Adrenal gland (tissue), 9 donors: ENCODE measurements at regions not wholly inside any gene's neighbourhood (a gene's known extent, or its start where the extent isn't known, plus 50 kb on each side); places are given as distances from the start of the nearest gene placed in this dataset.

ENCODE experiments used
- DNase-seq, 7 donors: peaks; one replicate each; pipeline ENCODE4 v3.0.0-alpha.2; 2019 to 2020
- H3K27ac ChIP-seq, 5 donors: fragments of 200-600 bp; sonication (generic) in 4 of 5; 1 replicate in 3 of 5; 2 replicates in 2 of 5; pipeline versions ENCODE4 v1.5.1 to v1.8.0; 2016 to 2020; ENCODE audit warnings: mild to moderate bottlenecking in 1 of 5
- H3K27me3 ChIP-seq: fragments of 200-600 bp; 2 replicates; pipeline ENCODE4 v1.8.0; 2021
- H3K36me3 ChIP-seq, 2 donors: fragments of 200-600 bp; replicated peaks in 1 of 2; 1 replicate in 1 of 2; 2 replicates in 1 of 2; pipeline versions ENCODE4 v1.5.1 to v1.8.0; 2018 to 2022
- H3K4me1 ChIP-seq, 2 donors: fragments of 200-600 bp; replicated peaks in 1 of 2; 1 replicate in 1 of 2; 2 replicates in 1 of 2; pipeline versions ENCODE4 v1.5.1 to v1.8.0; 2018 to 2021
- H3K4me3 ChIP-seq, 4 donors: fragments of 200-600 bp; sonication (generic) in 3 of 4; one replicate each; pipeline ENCODE4 v1.5.1; 2016 to 2018
- H3K9me3 ChIP-seq, 3 donors: fragments of 200-600 bp; sonication (generic) in 1 of 3; replicated peaks in 1 of 3; 1 replicate in 2 of 3; 2 replicates in 1 of 3; pipeline versions ENCODE4 v1.5.1 to v1.8.0; 2016 to 2021
- POLR2A ChIP-seq, 2 donors: fragments of 450-650 bp; IDR thresholded peaks; one replicate each; pipeline ENCODE4 v1.6.1; 2017; ENCODE audit warnings: antibody characterized with exemption in 2 of 2, mild to moderate bottlenecking in 2 of 2, moderate library complexity in 1 of 2
- WGBS, 4 donors: extraction: QIAGEN DNeasy Blood & Tissue Kit in 2 of 4; methylation state at CpG; one replicate each; pipeline versions ENCODE4 v1.1.5 to v1.1.7; 2013 to 2017; 5-methylcytosine and 5-hydroxymethylcytosine counted together
- intact Hi-C, 2 donors: fragments of 100-400 bp; cut with DNase I; formaldehyde crosslinking; loops; one replicate each; pipeline versions ENCODE4 v1.14.1 to v1.15.0; 2022 to 2023
- TF ChIP-seq, protein P1 (sequence below), 6 experiments: fragments of 450-650 bp in 4 of 6; fragments of 200-600 bp in 2 of 6; sonication (generic) in 1 of 6; IDR thresholded peaks; 1 replicate in 5 of 6; 2 replicates in 1 of 6; pipeline versions ENCODE4 v1.5.1 to v1.8.0; 2016 to 2021; ENCODE audit warnings: antibody characterized with exemption in 6 of 6, mild to moderate bottlenecking in 2 of 6, moderate library complexity in 1 of 6
- donor health status: healthy with polysubstance abuse.
- donor health status: Bipolar disorder and iron deficiency.
- donor health status: DM: yes; HTN: yes; CAD: no.
- donor health status: DM: no; HTN: no; CAD: no.
- donor health status: DM: no; HTN: no; CAD: no.

DNA sequence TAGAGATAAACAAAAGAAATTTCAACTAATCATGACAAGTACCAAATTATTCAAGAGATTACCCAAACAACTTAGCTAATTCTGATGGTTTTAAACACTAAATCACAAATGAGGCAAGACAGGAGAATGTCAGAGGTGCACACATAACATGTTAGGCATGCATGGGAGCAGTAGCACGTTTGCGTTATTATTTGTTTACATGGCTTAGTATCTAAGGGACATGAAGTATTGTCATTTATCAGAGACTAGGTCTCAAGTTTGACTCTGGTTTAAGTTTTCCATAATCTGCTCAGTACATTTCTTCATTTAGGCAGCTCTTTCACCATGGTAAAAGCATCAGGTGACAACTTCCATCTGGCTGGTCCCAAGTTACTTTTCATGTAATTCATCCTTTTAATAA lies 244.1 kb upstream of the TNC start:
- no peaks in the 10 kb centered on the region for H3K27me3 ChIP-seq
- DNase-seq = no peak
- H3K9me3 ChIP-seq = no peaks in the 10 kb centered on the region
- 33 to 45% (median 41%) methylated on average over 2 of the region's 2 CpGs for whole genome bisulfite sequencing, 4 donors
- no peaks in the 10 kb centered on the region for H3K36me3 ChIP-seq
- TF ChIP-seq, protein P1, sequence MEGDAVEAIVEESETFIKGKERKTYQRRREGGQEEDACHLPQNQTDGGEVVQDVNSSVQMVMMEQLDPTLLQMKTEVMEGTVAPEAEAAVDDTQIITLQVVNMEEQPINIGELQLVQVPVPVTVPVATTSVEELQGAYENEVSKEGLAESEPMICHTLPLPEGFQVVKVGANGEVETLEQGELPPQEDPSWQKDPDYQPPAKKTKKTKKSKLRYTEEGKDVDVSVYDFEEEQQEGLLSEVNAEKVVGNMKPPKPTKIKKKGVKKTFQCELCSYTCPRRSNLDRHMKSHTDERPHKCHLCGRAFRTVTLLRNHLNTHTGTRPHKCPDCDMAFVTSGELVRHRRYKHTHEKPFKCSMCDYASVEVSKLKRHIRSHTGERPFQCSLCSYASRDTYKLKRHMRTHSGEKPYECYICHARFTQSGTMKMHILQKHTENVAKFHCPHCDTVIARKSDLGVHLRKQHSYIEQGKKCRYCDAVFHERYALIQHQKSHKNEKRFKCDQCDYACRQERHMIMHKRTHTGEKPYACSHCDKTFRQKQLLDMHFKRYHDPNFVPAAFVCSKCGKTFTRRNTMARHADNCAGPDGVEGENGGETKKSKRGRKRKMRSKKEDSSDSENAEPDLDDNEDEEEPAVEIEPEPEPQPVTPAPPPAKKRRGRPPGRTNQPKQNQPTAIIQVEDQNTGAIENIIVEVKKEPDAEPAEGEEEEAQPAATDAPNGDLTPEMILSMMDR (IDR thresholded peaks at IDR 0.05) = no peak
- TF ChIP-seq POLR2A (IDR thresholded peaks at IDR 0.05) = no peak
- intact Hi-C loops = no loop called here
- H3K27ac ChIP-seq = no peak overlapping the region
- H3K4me1 ChIP-seq = no peaks in the 10 kb centered on the region
- no peak overlapping the region for H3K4me3 ChIP-seq

DNA sequence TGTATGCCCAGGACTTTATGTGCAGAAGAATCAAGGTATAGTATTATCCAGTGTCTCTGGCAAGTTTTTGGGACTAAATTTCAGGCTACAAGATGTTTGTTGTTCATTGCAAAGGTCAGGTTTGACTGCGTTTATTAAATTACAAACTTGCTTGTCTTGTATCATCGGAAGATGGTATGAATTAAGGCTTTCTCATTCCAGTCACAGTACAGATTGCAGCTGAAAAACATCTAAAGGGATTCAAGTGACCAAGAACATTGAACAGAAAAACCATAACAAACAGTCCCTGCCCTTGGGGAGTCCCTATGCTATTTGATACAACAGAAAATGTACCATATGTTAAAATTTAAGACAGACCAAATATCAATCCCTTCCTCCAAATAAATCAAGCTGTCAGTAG lies 244.7 kb upstream of the TNC start:
- 63 to 84% (median 73%) methylated on average over 2 of the region's 2 CpGs for WGBS, 4 donors
- TF ChIP-seq POLR2A (IDR thresholded peaks at IDR 0.05) = no peak
- TF ChIP-seq, protein P1 (IDR thresholded peaks at IDR 0.05) = no peak
- intact Hi-C loops = no loop called here

DNA sequence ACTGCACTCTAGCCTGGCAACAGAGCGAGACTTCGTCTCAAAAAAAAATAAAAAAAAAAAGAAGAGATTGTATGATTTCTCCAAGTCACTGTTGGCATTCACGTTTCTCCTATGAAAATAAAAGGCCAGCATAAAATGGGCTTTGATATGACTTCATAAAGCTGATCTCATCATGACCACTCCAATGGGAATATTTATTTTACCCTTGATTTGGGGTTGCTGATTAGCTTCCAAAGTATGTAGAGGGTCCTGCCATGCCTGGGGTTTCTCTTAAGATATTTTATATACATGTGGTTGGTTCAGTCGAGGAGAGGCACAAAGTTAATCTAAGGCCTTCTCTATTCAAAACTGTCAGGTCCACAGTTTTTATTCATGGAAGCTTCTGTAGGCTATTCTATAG lies 247.0 kb upstream of the TNC start:
- no peaks in the 10 kb centered on the region for H3K36me3 ChIP-seq
- TF ChIP-seq POLR2A (IDR thresholded peaks at IDR 0.05) = no peak
- TF ChIP-seq, protein P1 (IDR thresholded peaks at IDR 0.05) = no peak
- H3K27ac ChIP-seq = no peak overlapping the region
- intact Hi-C loops = no loop called here
- H3K4me3 ChIP-seq = no peak overlapping the region
- no peak for DNase-seq
- H3K27me3 ChIP-seq = no peaks in the 10 kb centered on the region
- 83 to 89% (median 86%) methylated on average over 4 of the region's 4 CpGs for WGBS, 4 donors
- H3K4me1 ChIP-seq = no peaks in the 10 kb centered on the region
- no peaks in the 10 kb centered on the region for H3K9me3 ChIP-seq

More for the DNA sequence above, 244.7 kb upstream of the TNC start:
- Histone ChIP-seq H3K36me3 (no peaks in the 10 kb centered on the region), H3K27ac (no peak overlapping the region), H3K27me3 (no peaks in the 10 kb centered on the region), H3K9me3 (no peaks in the 10 kb centered on the region), H3K4me1 (no peaks in the 10 kb centered on the region), H3K4me3 (no peak overlapping the region)
- no peak for DNase-seq

DNA sequence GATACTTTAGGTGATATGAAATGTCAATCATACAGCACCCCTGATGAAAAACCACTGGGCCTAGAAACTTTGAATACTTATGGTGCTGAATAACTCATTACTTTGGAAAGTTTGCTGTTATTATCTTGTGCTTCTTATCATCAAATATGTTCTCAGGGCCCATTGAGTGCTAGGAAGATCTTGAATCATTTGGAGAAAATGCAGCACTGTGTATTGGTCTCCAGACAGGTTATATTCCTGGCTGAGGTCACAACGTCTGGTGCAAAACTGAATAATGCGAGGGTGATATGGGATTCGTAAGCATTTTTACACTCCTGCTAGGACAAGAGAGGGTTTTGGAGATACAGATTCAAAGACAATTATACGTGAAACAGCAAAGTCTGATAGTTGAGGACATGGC lies 249.4 kb upstream of the TNC start:
- H3K4me1 ChIP-seq = no peaks in the 10 kb centered on the region
- H3K27ac ChIP-seq = no peak overlapping the region
- no peaks in the 10 kb centered on the region for H3K9me3 ChIP-seq
- no peaks in the 10 kb centered on the region for H3K36me3 ChIP-seq
- WGBS, 4 donors = 79 to 92% (median 86%) methylated on average over 4 of the region's 4 CpGs
- no peak for DNase-seq
- no peak for TF ChIP-seq POLR2A (IDR thresholded peaks at IDR 0.05)
- no peaks in the 10 kb centered on the region for H3K27me3 ChIP-seq
- intact Hi-C loops = no loop called here
- no peak overlapping the region for H3K4me3 ChIP-seq

DNA sequence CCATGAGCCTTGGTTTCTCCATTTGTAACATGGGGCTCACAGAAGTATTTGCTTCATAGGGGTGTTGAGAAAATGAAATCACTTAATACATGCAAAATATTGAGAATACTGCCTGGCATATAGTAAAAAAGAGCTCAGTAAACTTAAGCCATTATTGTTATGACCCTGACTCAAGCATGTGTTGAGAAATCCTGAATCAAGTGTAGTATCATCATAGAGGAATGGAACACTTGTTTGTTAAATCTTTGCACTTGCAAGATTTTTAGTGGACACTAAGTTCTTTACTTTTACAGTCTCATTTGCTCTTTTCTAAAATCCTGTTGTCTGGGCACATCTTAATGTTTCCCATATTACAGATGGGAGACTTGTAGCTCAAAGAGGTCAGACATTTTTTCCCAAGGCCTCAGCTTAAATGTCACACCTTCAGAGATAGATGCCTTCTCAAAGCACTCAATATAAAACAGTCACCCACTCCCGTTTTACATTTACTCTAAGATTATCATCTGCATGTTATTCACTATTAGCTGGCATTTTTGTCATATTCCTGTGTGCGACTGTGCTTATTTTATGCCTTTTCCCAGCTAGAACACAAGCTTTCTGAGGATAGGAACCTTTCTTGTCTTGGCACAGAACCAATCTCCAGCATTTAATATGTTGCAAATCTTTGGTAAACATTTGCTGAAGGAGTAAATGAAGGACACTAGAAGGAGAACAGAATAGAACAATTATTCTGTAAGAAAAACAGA lies 250.0 kb upstream of the TNC start:
- no peaks in the 10 kb centered on the region for H3K36me3 ChIP-seq
- H3K4me3 ChIP-seq = no peak overlapping the region
- TF ChIP-seq, protein P1 (IDR thresholded peaks at IDR 0.05) = no peak
- no peak for TF ChIP-seq POLR2A (IDR thresholded peaks at IDR 0.05)
- H3K4me1 ChIP-seq = no peaks in the 10 kb centered on the region
- 62 to 74% (median 66%) methylated on average over 2 of the region's 2 CpGs for WGBS, 4 donors
- no peak for DNase-seq
- intact Hi-C loops = no loop called here
- H3K27me3 ChIP-seq = no peaks in the 10 kb centered on the region
- no peaks in the 10 kb centered on the region for H3K9me3 ChIP-seq
- H3K27ac ChIP-seq = no peak overlapping the region
